Skin of body (tissue), 1 donor: ENCODE measurements at regions not wholly inside any gene's neighbourhood (a gene's known extent, or its start where the extent isn't known, plus 50 kb on each side); places are given as distances from the start of the nearest gene placed in this dataset.
"Not testable (repeated sequence)": the region's sequence is repeated elsewhere in the genome, so short reads cannot be mapped to it uniquely, and the experiment has no call there.

ENCODE experiments used
- DNase-seq: peaks from one replicate; lab custom pipeline; 2025; lab: John Stamatoyannopoulos, UW

DNA sequence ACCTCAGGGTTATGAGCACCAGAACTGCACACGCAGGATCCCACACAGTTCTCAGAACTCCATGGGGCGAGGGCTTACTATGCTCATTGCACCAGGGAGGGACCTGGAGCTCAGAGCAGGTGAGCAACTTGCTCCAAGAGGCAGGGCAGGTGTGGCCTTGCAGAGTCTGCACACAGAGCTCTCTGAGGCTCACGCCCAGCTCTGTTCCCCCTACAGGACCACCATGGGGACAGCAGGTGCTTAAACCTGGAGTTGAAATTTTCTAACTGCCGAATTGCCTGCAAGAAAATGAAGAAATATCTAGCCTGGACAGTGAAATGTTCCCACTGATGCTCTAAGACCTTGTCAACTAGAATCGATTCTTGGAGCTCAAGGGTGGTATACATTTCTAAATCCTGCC lies 49.9 kb upstream of the MSMB start:
- not testable (repeated sequence) for DNase-seq

- no peak for DNase-seq
These were observed 50.4 kb upstream of the MSMB start for GRCh38 chr10:46096446-46096845.

GRCh38 chr10:46096909-46097575 lies 51.0 kb upstream of the MSMB start:
- DNase-seq, result no peak

DNA sequence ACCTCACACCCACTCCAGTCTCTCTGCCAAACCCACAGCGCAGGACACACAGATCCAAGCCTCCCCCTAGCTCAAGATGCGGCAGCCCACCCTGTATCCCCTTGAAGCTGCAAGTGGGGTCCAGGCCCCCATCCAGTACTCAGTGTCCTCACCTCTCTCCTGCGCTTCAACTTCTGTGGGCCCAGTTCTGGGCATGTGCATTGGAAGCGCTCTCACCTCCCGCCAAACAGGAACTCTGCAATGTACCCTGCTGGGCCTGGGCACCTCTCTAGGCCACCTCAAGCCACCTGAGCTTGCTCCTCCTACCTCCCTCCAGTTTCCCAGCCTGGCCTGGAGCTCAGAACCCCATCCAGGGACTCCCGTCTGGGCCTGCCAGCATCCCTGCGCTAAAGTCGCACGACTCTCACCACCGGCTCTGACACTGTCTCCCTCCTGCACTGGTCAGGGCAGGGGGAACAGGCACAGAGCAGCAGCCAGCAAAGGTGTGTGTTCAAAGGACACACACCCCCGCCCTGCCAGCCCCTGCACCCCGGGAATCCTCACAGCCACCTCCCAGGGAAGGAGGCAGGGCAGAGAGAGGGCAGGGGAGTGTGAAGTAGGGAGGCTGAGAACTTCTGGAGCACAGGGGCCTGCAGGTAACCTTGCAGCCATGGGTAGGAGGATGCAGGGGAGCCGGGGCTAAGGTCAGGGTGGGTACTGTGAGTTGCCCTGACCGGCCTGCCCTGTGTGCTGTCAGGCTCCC lies 51.7 kb upstream of the MSMB start:
- DNase-seq, result no peak

DNA sequence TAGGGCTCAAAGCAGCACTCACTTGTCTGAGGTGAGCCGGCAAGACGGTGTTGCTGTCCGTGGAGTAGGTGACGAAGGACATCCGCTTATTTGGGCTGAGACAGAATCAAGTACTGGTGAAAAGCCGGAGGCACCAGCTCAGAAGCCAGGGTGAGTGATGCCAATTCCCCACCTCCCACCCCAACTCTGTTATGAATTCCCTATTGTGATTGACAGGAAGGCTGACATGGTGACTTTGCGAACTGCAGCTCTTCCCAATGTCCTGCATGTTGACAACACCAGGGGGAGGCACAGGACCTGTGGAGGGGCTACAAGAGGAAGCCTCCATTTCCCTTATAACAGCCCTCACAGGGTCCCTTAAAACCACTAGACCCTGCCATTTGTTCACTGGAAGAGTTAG lies 52.3 kb upstream of the MSMB start:
- no peak for DNase-seq

GRCh38 chr10:46098925-46099324 lies 52.9 kb upstream of the MSMB start:
- not testable (repeated sequence) for DNase-seq

GRCh38 chr10:46104071-46104585 lies 58.1 kb upstream of the MSMB start:
- DNase-seq, result no peak

GRCh38 chr10:46105416-46105815 lies 59.3 kb upstream of the MSMB start:
- not testable (repeated sequence) for DNase-seq

DNA sequence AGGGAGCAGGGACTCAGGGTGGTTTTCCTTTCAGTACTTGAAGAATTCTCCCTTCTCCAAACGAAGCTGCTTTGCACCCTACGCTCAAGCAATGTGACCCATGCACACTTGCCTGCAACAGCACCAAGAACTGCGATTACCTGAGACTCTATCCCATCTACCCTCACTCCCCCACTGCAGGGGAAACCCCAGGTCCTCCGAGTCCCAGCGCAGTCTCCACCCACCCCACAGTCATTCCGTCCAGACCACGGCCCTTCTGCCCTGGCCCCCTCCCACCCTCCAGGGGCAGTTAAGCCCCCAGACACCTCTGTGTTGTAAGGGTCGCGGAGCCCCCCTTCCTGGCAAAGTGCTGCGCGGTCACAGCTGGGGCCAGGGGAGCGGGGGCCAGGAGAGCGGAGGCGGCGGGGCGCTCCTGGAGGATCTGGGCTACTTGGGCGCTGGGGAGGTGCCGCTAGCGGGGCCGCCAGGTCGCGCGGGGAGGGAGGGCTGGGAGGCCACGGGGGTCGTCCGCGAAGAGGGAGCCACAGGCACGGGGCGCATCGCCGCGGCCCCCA lies 59.9 kb upstream of the MSMB start:
- DNase-seq, result not testable (repeated sequence)

DNA sequence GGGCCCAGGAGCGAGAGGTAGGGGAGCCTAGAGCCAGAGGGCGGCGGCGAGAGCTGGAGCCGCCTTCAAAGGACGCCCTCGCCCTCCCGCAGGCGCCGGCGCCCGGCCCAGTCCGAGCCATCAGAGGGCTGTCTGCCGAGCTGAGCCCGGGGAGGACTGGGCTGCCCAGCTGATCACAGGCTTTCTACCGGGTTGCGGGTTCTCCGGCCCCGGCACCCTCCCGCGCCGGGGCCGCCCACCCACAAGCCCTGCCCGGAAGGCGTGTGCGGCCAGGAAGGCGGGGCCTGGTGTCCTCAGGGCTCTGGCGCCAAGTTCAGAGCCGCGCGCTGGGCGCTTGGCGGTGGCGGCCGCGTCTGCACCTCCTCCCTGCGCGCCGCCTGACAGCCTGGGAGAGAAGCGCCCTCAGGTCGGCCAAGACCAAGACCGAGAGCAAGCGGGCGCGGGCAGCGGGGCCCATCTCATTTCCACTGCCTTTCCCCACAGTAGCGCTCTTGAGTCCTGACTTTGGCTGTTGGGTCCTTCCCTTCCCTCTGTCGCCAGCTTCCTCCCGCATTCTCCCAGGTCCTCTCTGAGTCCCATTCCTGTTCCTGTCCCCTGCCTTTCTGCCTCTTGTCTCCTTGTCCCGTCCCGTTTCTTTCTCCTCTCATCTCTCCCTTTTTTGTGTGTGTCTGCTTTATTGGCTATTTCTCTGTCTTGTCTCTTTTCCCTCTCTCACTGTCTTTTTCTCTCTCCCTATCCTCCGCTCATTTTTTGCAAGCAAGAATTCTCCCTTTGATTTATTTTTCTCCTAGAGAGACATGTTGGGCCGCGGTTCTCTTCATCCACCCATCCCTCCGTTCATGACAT lies 60.6 kb upstream of the MSMB start:
- DNase-seq, result no peak

DNA sequence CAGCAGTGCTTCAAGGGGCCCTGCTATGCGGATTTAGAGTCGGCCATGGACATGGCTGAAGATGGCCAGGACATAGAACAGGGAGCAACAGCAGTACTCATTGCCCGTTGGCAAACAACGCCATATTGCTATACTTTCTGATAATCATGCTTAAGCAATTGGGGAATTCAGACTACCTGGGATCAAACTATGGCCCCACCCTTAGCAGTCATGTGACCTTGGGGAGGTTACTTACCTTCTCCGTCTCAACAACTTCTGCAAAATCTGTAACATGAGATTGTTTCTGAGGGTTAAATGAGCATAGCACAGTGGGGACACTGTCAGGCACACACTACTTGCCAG lies 62.1 kb upstream of the MSMB start:
- DNase-seq, result not testable (repeated sequence)

DNA sequence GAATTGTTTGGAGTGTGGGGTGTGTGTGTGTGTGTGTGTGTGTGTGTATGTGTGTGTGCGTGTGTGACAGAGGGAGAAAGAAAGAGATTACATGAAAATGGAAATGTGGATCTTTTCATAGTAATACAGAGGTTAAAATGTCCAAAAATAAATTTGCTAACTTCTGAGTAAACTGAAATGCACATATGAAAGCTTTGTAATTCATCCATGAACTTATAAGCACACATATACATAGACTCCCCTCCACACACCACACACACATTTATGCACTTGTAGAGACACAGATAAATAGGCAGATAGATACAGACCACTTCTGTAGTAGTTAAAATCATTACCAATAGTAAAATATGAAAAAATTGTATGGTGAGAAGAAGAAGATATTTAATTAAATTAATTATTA lies 108.2 kb upstream of the MSMB start:
- not testable (repeated sequence) for DNase-seq

DNA sequence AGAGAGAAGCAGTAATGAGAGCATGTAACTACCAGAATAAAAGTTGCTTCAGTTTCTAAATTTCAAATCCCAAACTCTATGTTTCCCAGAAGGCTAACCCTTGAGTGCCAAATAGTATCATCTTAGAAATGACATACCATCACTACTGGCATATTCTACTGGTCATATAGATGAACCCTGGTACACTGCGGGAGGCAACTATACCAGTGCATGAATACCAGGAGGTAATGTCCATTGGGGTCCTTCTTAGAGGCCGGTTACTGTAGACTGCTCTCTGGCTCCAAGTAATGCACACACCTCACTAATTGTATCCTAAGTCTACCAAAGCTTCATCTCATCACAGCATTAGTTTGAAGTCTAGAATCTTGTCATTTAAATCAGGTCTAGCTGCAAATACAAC lies 108.6 kb upstream of the MSMB start:
- not testable (repeated sequence) for DNase-seq

- DNase-seq, result not testable (repeated sequence)
These were observed 110.8 kb upstream of the MSMB start for GRCh38 chr10:46156866-46157265.

- no peak for DNase-seq
These were observed 117.1 kb upstream of the ANTXRL start for GRCh38 chr10:46169736-46170135.

- DNase-seq, result no peak
These were observed 116.0 kb upstream of the ANTXRL start for GRCh38 chr10:46170789-46171188.

DNA sequence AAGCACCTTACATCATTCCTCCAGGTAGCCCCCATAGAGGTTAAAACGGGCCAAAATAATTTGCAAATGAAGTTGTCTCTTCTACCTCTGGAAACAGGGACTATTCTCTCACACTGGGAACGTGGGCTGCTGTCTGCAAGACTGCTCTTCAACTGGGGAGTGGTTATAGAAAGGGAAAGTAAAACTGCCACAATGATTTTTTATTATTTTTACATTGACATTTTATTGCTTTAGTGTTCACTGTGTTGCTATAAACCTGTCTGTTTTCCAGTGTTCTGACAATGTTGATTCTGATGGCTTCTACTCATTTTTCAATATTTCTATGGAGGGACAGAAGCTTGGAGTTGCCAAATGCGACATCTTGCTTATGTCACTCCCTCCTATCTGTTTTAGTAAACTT lies 115.1 kb upstream of the ANTXRL start:
- DNase-seq, result no peak

DNA sequence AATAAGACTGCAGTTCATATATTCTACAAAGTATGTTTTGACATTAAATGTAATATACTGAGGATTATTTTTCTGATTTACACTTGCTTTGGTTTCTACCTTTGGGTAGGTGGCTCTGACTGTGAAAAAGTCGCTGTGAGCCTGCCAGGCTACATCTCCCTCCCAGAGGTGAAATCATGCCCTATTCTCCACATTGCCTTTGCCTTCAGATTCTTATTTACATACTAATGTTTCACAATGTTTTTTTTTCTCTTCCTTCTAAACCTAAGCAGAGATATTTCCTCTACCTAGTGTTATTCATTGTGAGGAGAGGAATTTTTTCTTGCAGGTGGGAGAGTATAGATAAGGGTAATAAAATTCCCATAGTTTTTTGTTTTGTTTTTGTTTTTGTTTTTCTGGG lies 111.5 kb upstream of the ANTXRL start:
- DNase-seq, result no peak

- no peak for DNase-seq
These were observed 111.0 kb upstream of the ANTXRL start for GRCh38 chr10:46175831-46176230.

DNA sequence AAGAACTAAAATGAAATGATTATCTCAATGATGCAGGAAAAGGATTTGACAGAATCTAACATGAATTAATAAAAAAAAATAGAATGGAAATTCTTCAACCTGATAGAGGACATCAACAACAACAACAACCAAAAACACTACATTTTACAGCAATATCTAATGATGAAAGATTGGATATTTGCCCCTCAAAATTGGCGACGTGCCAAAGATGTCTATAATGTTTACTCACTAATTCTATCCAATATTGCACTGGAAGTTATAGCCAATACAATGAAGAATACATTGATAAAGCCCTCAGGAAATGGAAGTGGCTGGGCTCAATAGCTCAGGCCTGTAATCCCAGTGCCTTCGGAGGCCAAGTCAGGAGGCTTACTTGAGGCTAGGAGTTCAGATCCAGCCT lies 99.4 kb upstream of the ANTXRL start:
- not testable (repeated sequence) for DNase-seq

GRCh38 chr10:46197050-46197449 lies 89.7 kb upstream of the ANTXRL start:
- no peak for DNase-seq

DNA sequence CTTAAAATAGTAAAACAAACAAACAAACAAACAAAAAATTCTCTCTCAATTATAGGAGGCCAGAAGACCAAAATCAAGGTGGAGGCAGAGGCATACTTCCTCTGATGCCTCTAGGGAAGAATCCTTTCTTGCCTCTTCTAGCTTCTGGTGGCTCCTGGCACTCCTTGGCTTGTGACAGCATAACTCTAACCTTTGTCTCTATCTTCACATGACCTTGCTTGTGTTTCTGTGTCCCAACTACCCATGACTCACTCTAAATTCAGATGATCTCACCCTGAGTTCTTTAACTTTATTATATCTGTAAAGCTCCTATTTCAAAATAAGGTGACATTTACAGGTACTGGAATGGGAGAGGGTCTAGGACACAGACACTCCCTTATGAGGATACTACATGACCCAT lies 88.3 kb upstream of the ANTXRL start:
- DNase-seq, result no peak
